ENCODE measurements at regions not wholly inside any gene's neighbourhood (a gene's known extent, or its start where the extent isn't known, plus 50 kb on each side); places are given as distances from the start of the nearest gene placed in this dataset.

- TF ChIP-seq CTCF (conservative IDR thresholded peaks at IDR 0.05; ENCODE audit: low read depth, low read length) (no peak), POLR2A (IDR thresholded peaks at IDR 0.05; ENCODE audit: low read depth, low read length) (no peak), RAD21 (IDR thresholded peaks at IDR 0.05; ENCODE audit: low read length) (no peak), BHLHE40 (IDR thresholded peaks at IDR 0.05; ENCODE audit: low read depth, low read length) (no peak), MAZ (IDR thresholded peaks at IDR 0.05; ENCODE audit: borderline replicate concordance, low read depth, low read length) (no peak), MAFK (IDR thresholded peaks at IDR 0.05; ENCODE audit: low read depth, low read length) (no peak), USF2 (IDR thresholded peaks at IDR 0.05; ENCODE audit: low read depth, low read length) (no peak), SMC3 (IDR thresholded peaks at IDR 0.05; ENCODE audit: low read depth, low read length) (no peak), CEBPB (IDR thresholded peaks at IDR 0.05; ENCODE audit: low read depth, low read length) (no peak), ELK1 (IDR thresholded peaks at IDR 0.05; ENCODE audit: borderline replicate concordance, low read depth, low read length) (no peak), RCOR1 (IDR thresholded peaks at IDR 0.05; ENCODE audit: insufficient replicate concordance, low read length) (no peak), MXI1 (IDR thresholded peaks at IDR 0.05; ENCODE audit: borderline replicate concordance, low read depth, low read length) (no peak), FOS (IDR thresholded peaks at IDR 0.05; ENCODE audit: low read depth, low read length) (no peak), RFX5 (IDR thresholded peaks at IDR 0.05; ENCODE audit: low read depth, low read length) (no peak)
These were observed 282.8 kb upstream of the C9orf72 start for GRCh38 chr9:27856054-27856453.
